ENCODE measurements at regions not wholly inside any gene's neighbourhood (a gene's known extent, or its start where the extent isn't known, plus 50 kb on each side); places are given as distances from the start of the nearest gene placed in this dataset.

- no peak for TF ChIP-seq CTCF (IDR thresholded peaks at IDR 0.05)
- intact Hi-C loops (cut with DNase I) = no loop called here
- no peak for FAIRE-seq
- no peak overlapping the region for H3K27ac ChIP-seq
- DNase-seq = no peak
- no peaks in the 10 kb centered on the region for H3K27me3 ChIP-seq
- H3K4me1 ChIP-seq = no peaks in the 10 kb centered on the region
- no peak overlapping the region for H3K4me3 ChIP-seq
- no peak for ATAC-seq
- no peaks in the 10 kb centered on the region for H3K36me3 ChIP-seq
- H3K9me3 ChIP-seq = peaks cover 0 to 4% (median 0%) of the 10 kb centered on the region in 4 donors
- 80 to 85% methylated on average over 5 of the region's 5 CpGs for whole genome bisulfite sequencing, 2 donors
These were observed 907.6 kb downstream of the FSTL5 start for GRCh38 chr4:161256172-161256571.

GRCh38 chr4:161254375-161254774, 909.4 kb downstream of the FSTL5 start:
- H3K27ac ChIP-seq = no peak overlapping the region
- no peaks in the 10 kb centered on the region for H3K36me3 ChIP-seq
- ATAC-seq (no peak), DNase-seq (no peak), FAIRE-seq (no peak)
- WGBS, 2 donors = 37 to 62% methylated on average over 3 of the region's 3 CpGs
- H3K4me3 ChIP-seq = no peak overlapping the region
- H3K27me3 ChIP-seq = no peaks in the 10 kb centered on the region
- no peak for TF ChIP-seq CTCF (IDR thresholded peaks at IDR 0.05)
- intact Hi-C loops (cut with DNase I) = no loop called here
- no peaks in the 10 kb centered on the region for H3K9me3 ChIP-seq
- no peaks in the 10 kb centered on the region for H3K4me1 ChIP-seq

GRCh38 chr4:161252520-161253141, 911.2 kb downstream of the FSTL5 start:
- Histone ChIP-seq H3K27me3 (no peaks in the 10 kb centered on the region), H3K36me3 (no peaks in the 10 kb centered on the region), H3K4me3 (no peak overlapping the region), H3K27ac (no peak overlapping the region), H3K4me1 (no peaks in the 10 kb centered on the region), H3K9me3 (no peaks in the 10 kb centered on the region)
- 17 to 35% methylated on average over 6 of the region's 6 CpGs for WGBS, 2 donors
- no peak for DNase-seq
- intact Hi-C loops (cut with DNase I) = no loop called here
- TF ChIP-seq CTCF (IDR thresholded peaks at IDR 0.05) = peak in 3 of 4 donors; percentile 21 to 46 (median 39)
- ATAC-seq = peak in 3 of 4 donors; percentile 47 to 60 (median 59)
- no peak for FAIRE-seq

- 88 to 93% methylated on average over 8 of the region's 8 CpGs for WGBS, 2 donors
- Histone ChIP-seq H3K27me3 (no peaks in the 10 kb centered on the region), H3K36me3 (no peaks in the 10 kb centered on the region), H3K4me1 (no peaks in the 10 kb centered on the region), H3K4me3 (no peak overlapping the region), H3K27ac (no peak overlapping the region), H3K9me3 (no peaks in the 10 kb centered on the region)
- no peak for FAIRE-seq
- no peak for ATAC-seq
- DNase-seq = peak in 1 of 6 donors; percentile 21
- intact Hi-C loops (cut with DNase I) = no loop called here
- TF ChIP-seq CTCF (IDR thresholded peaks at IDR 0.05) = no peak
These were observed 913.9 kb downstream of the FSTL5 start for GRCh38 chr4:161249779-161250440.

- WGBS, 2 donors = 94 to 100% methylated on average over 3 of the region's 3 CpGs
- H3K9me3 ChIP-seq = no peaks in the 10 kb centered on the region
These were observed 914.9 kb downstream of the FSTL5 start for GRCh38 chr4:161248880-161249279.

More at GRCh38 chr4:161248880-161249279, 914.9 kb downstream of the FSTL5 start:
- intact Hi-C loops (cut with DNase I) = no loop called here
- DNase-seq = no peak
- Histone ChIP-seq H3K27me3 (no peaks in the 10 kb centered on the region), H3K36me3 (no peaks in the 10 kb centered on the region), H3K4me3 (no peak overlapping the region), H3K4me1 (no peaks in the 10 kb centered on the region), H3K27ac (no peak overlapping the region)
- no peak for TF ChIP-seq CTCF (IDR thresholded peaks at IDR 0.05)
- ATAC-seq = no peak
- no peak for FAIRE-seq

Data from pancreas (tissue), 10 donors.